T-helper 1 cell (primary cell): ENCODE measurements at regions not wholly inside any gene's neighbourhood (a gene's known extent, or its start where the extent isn't known, plus 50 kb on each side); places are given as distances from the start of the nearest gene placed in this dataset.

Source experiments
- DNase-seq, 5 donors: peaks; one replicate each; pipeline ENCODE4 v3.0.0-alpha.2; 2012 to 2020

DNA sequence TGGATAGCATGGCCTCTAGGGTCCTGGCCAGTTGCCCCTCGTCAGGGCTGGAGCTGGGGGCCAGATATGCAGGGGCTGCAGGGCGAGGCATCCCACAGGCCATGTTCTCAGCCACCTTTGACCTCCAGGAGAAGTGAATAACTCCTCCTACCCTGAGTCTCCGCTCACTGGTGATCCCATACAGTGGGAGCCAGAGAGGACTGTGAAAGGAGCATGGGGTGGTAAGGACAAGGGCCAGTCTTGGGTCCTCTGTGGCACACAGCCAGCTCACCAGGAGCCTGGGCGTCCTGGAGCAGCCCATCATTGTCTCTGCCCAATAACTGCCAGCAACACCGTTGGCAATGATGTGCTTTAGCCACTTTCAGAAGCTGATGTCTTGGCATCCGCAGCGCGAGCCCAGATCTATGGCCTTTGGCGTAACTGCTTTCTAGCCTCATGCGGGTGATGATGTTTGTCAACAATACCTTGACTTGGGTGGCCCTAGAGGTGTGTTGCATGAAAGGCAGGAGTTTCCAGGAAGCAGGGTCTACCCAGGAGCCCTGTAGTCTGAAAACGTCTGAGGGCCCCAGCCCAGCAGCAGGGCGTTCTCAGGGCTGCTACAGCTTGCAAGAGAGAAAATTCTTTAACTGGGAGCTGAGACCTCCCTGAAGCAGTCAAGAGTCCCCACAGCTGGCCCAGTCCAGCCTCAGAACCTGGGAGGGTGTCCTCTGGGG lies 61.1 kb upstream of the IQSEC1 start:
- no peak for DNase-seq

DNA sequence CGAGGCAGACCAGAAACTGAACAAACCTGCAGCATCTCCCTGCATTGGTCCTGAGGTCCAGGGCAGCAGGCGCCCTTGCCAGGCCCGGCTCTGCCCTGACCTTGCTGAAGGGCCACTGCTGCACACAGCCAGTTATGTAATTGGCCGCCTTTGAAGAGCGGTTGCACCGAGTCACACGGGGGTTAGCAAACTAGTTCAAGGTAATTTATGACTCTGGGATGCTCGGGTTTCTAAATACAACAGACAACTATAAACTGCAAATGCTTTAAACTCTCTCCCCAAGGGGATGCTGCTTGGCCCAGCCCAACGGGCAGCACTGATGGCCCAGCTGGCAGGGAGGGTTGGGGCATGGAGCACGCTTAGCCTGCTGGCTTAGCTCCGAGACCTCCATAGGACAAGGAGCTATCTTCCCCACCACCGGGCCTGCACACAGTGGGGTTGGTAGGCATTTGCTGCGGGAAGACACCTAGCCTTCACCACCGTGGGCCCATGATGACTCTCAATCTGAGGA lies 60.3 kb upstream of the IQSEC1 start:
- DNase-seq = no peak

DNA sequence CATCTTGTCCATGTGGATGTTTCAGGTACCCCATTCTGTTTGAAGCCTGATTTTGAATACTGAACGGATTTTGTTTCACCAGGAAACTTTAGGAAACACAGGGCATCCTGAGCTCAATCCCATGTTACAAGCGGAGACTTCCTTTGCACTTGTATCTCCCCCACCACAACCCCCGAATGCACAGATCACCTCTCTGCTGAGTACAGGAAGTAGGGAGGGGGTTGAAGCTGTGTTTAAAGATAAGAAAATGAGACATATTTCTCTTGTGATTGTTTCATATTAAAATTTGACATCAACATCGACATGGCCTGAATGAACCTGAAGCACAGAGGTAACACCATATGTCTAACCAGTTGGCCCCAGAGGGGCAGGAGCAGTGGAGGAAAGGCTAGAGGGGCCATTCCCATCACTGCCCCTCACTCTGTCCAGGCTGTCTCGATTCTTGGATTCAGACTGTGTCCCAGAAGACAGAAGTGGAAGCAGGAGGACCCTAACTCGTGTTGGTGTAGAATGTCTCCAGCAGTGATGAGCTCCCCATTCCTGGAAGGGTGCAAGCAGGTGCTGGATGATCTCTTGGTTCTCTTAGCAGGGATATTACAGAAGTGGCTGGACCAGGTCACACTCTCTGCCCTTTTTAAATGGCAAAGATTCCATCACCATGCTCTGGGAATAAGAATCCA lies 59.6 kb upstream of the IQSEC1 start:
- no peak for DNase-seq

DNA sequence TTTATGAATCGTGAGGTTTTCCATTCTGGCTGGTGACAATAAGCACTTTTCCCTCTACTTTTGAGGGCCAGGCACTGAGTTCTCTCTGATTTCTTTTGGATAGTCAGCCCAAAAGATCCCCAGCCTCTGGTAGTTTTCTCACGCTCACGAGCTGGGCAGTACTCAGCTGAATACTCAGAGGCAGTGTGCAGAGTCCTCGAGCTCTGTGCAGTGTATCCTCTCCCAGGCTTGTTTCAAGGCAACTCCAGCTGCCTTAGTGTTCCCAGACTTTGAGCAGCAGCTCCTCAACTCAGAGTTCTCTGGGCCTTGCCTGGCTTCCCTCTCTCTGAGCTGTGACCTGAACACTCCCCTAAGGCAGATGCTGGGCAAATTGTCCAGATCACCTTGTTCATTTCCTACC lies 59.1 kb upstream of the IQSEC1 start:
- DNase-seq = no peak

DNA sequence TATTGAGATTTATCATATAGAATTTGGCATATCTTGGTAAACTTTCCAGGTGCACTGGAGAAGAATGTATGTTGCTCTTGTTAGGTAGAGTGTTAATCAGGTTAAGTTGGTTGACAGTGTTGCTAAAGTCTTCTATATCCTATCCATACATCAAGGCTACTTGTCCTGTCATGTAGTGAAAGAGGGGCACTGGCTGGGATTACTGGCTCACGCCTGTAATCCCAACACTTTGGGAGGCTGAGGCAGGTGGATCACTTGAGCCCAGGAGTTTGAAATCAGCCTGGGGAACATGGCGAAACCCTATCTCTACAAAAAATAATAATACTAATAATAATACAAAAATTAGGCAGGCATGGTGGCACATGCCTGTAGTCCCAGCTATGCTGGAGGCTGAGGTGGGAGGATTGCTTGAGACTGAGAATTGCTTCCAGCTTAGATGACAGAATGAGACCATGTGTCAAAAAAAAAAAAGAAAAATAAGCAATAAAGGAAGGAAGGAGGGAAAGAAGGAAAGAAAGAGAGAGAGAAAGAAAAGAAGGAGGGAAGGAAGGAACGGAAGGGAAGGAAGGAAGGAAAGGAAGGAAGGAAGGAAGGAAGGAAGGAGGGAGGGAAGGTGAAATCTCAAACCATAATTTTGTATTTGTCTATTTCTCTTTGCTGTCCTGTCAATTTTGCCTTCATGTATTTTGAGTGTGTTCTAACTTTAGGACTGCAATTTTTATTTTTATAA lies 57.4 kb upstream of the IQSEC1 start:
- DNase-seq = no peak

DNA sequence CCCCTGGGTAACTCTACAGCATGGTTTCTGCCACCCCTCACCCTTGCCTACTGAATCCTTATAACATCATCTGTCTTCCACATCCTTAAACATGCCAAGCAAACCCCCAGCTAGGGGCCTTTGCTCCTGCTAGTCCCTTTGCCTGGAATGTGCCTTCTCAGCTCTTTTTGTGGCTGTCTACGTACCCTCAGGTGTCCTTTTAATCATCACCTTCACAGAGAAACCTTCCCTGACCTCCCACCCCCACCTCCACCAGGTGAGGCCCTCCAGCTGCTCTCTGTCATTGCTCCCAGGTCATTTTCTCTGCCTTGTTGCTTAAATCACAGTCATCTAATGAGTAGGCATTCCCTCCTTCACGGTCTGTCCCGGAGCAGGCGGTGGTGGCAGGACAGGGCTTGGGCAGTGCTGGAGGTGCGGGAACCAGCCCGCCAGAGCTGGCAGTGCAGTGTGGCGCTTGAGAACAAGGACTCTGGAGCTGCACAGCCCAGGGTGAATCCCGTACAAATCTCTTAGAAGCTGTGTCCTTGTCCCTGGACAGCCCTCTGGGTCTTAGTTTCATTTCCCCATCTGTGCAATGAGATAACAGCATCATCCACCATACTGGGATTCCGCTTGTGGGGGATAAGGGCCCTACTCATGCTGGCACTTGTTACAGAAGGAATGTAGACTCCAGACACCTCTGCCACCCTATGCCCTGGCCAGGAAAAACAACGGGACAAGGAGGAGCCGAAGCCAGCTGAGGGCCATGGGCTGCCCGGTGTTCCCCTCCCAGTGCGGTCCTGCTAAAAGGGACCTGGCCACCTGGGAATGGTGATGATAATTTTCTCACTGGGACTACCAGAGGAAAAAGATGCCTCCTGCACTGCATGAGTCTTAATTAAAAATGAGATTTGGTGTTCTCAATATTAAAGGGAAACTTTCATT lies 52.1 kb upstream of the IQSEC1 start:
- DNase-seq = peak in 1 of 5 donors; percentile 6

DNA sequence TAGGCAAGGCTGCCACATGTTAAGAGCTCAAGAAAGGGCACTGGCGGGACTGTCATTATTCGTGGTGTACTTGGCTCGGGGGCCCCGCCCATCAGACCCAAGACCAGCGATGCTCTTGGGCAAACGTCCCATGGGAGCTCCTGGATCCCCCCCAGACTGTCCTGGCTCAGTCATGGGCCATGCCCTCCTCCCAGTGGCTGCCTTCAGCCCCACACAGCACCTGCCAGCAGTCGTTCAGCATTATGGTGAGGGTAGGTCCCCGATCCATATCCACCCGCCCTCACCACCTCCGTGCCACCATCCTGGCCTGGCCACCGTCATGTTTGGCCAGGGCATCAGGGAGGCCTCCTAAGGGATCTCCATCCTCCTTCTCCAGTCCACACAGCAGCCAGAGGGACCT lies 51.4 kb upstream of the IQSEC1 start:
- DNase-seq = peak in 1 of 5 donors; percentile 6

DNA sequence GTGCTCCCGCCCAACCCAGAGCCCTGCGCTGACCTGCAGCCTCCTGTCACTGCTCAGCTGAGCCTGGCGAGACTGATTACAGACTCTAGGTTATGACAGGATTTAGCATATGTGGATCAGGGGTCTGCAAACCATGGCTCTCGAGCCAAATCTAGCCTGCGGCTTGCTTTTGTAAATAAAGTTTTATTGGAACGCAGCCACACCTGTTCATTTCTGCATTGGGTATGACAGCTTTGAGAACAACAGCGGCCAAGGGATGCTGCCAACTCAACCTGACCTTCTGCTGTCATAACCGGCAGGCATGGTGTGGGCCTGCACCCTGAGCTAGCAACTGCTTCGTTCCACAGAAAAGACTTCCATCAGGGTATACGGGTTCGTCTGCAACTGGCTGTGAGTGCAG lies 50.5 kb upstream of the IQSEC1 start:
- peak in 1 of 5 donors; percentile 1 for DNase-seq

DNA sequence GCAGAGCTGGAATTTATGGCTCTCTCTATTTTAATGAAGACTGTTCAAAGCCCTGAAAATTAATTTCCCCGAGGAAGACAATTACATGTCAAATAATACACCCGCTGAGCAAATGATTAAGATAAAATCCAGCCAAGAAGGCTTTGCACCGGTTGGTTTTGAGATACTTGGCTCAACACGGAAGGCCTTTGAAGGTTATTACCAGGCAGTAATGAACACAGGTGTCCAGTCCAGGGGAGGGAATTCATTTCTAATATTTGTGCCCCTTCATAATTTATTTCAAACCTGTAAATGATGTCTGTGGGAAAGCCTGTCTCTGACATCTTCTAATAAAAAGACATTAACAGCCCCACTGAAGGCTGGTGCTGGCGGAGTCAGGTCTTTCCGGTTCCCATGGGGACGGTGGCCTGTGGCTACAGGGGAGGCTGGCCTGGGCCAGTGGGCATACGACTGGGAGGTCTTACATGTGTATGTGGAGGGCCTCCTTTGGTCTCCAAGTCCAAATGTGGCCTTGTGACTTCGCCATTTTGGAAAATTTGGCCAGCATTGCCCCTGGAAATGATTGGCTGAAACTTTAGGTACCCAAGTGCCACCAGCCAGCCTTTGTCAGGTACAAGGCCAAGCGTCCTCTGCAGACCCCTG lies 49.9 kb upstream of the IQSEC1 start:
- peak in 1 of 5 donors; percentile 2 for DNase-seq
